ENCODE measurements at regions not wholly inside any gene's neighbourhood (a gene's known extent, or its start where the extent isn't known, plus 50 kb on each side); places are given as distances from the start of the nearest gene placed in this dataset.

DNA sequence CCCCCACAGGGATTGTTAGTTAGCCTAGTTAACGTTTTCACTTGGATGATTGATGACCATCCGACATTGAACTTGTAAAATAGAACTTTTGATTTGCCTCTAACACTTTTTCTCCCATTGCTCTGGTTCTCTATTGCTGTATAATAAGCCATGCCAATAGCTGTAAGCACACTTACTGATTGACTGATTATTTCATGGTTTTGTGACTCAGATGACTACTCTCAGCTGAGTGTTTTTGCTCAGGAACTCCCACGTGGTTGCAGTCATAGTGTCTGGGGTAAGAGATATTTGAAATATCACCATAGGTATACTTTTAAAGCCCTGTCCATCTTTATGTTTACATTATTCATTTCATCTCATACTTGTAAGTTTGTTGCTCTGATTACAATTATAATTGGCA, 1285.5 kb downstream of the STIM2 start:
- no peak overlapping the region for H3K27ac ChIP-seq
- no peak for TF ChIP-seq CTCF (IDR thresholded peaks at IDR 0.05)
- TF ChIP-seq ZFX (IDR thresholded peaks at IDR 0.05; ENCODE audit: borderline replicate concordance): no peak

GRCh38 chr4:28148221-28148620, 1287.6 kb downstream of the STIM2 start:
- no peak for TF ChIP-seq ZFX (IDR thresholded peaks at IDR 0.05; ENCODE audit: borderline replicate concordance)
- no peak for TF ChIP-seq CTCF (IDR thresholded peaks at IDR 0.05)
- peak overlapping the region; percentile 75 for H3K27ac ChIP-seq

DNA sequence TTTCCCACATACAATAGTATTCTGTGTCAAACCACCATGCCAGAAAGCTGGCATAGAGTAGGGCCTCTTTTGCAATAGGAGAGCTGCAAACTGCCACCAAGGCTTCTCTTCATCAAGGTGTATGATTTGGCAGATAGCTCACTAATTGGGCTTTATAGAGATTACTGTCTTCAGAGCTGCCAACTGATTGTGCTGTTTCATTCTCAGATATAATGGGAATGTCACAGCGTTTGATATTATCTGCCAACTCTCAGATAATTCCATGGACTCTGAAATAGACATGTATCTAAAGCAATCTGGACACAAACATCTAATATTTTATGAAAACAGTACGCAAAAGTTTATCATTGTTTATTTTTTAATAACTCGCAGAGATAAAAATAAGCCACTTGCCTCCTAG, 1289.1 kb downstream of the STIM2 start:
- peak overlapping the region; percentile 75 for H3K27ac ChIP-seq
- TF ChIP-seq CTCF (IDR thresholded peaks at IDR 0.05) (no peak), ZFX (IDR thresholded peaks at IDR 0.05; ENCODE audit: borderline replicate concordance) (no peak)

- TF ChIP-seq ZFX (IDR thresholded peaks at IDR 0.05; ENCODE audit: borderline replicate concordance) (no peak), CTCF (IDR thresholded peaks at IDR 0.05) (no peak)
These were observed 1290.7 kb downstream of the STIM2 start for GRCh38 chr4:28151314-28151713.

DNA sequence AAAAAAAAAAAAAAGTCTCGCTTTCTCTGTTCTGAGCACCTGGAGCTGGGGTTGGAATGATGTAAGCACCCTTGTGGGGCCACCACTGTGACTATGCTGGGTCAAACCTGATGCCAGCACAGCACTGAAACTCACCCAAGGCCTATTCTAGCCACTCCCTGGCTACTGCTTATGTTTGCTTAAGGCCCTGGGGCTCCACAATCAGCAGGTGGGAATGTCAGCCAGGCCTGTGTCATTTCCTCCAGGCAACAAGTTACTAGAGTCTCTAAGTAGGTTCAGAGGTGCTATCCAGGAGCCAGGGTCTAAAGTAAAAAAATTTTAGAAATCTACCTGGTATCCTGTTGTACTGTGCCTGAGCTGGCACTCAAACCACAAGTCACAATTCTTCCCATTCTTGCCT, 1306.8 kb downstream of the STIM2 start:
- H3K27ac ChIP-seq: no peak overlapping the region
- no peak for TF ChIP-seq ZFX (IDR thresholded peaks at IDR 0.05; ENCODE audit: borderline replicate concordance)
- TF ChIP-seq CTCF (IDR thresholded peaks at IDR 0.05): no peak

More at GRCh38 chr4:28151314-28151713, 1290.7 kb downstream of the STIM2 start:
- H3K27ac ChIP-seq: peak overlapping the region; percentile 22; the same call in 1 of the 2 replicates

DNA sequence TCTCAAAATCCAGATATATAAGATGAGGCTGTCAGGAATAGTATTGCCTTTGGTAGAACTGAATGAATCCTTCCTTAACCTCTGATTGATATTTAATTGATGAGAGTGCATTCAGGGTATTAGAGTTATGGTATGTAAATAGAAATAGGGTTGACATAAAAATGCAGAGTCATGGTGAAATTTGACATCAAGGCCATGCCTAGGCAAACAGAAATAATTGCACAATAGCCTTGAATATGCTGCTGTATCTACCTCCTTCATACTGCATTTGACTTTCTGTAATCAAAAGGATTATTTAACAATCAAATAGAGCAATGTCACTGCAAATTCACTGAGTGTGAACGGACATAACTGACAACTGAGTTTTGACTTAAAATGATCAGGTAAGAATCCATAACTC, 1316.3 kb downstream of the STIM2 start:
- TF ChIP-seq CTCF (IDR thresholded peaks at IDR 0.05) (no peak), ZFX (IDR thresholded peaks at IDR 0.05; ENCODE audit: borderline replicate concordance) (no peak)
- no peak overlapping the region for H3K27ac ChIP-seq

- TF ChIP-seq ZFX (IDR thresholded peaks at IDR 0.05; ENCODE audit: borderline replicate concordance): no peak
- no peak for TF ChIP-seq CTCF (IDR thresholded peaks at IDR 0.05)
- no peak overlapping the region for H3K27ac ChIP-seq
These were observed 1317.0 kb downstream of the STIM2 start for GRCh38 chr4:28177641-28178040.
